Putamen (tissue), 1 donor: ENCODE measurements at regions not wholly inside any gene's neighbourhood (a gene's known extent, or its start where the extent isn't known, plus 50 kb on each side); places are given as distances from the start of the nearest gene placed in this dataset.
A peak's percentile ranks its signal among the peaks of the same experiment; 100 is the strongest.

Experiments used
- DNase-seq: peaks from one replicate; pipeline ENCODE4 v3.0.0-alpha.2; 2016; ENCODE audit warnings: low spot score

DNA sequence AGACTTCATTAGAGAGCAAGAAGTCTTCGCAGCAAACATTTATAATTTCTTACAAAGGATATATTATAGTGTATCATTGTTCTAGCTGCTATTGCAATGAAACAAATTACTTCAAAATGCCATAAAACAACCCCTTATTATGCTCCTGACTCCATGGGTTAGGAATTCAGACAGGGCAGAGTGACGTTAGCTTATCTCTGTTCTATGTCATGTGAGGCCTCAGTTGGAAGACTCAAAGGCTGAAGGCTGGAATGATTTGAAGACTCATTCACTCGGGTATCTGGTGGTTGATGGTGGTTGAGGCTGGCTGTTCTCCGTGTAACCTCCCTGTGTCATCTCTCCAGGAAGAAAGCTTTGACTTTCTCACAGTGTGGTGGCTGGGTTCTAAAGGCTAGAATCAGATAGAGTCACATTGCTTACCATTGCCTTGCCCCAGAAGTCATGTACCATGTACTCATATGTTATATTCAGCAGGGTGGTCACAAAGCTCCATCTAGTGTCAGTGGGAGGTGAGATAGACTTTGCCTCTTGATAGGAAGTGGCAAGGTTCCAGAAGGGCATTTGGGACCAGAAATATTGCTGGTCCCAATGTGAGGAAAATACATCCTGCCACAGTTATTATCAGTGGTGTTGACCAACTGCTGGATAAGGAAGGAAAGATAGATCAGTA, 226.9 kb downstream of the TMEM38B start:
- DNase-seq: no peak

DNA sequence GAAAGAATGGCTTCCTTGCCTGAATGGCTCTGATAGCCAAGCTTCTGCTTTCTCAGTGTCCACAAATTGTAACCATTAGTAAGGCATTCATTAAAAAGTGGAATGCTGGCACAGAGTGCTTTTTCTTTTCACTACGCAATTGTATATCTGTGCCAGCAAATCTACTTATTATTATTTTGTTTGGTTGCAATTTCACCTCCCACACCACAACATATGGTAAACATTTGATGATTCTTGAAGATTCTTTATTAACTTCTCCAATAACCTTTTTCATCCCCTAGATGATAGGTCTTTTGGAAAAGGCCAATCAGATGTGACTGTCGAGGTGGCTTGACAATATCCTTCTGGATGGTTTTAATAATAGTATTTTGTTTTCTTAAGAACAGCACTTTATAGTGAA, 234.1 kb downstream of the TMEM38B start:
- DNase-seq: no peak

DNA sequence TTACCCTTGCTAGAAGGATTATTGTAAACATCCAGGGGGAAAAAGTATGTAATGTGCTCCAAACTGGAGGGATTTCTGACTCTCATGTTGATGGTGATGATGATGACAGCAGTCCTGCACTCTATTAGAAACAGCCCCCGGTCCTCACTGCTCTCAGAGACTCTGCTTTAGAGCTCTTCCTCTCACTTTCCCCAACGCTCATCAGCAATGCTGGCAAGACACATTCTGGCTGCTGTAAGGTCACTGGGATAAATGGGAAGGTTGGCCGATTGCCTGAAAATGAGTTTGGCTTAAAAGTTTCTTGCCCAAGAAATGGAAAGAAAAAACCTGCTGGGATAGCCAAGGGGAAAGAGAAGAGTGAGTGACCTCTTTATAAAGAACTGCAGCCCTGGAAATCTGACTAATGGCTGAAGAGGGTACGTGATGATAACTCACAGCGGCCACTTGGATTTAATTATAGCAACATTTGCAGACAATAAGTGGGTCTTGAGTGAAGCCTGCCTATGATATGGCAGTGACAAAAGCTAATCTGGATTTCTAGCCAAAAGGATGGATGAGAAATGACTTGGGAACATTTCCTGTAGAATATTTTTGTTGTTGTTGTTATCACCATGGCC, 235.8 kb downstream of the TMEM38B start:
- DNase-seq: no peak

DNA sequence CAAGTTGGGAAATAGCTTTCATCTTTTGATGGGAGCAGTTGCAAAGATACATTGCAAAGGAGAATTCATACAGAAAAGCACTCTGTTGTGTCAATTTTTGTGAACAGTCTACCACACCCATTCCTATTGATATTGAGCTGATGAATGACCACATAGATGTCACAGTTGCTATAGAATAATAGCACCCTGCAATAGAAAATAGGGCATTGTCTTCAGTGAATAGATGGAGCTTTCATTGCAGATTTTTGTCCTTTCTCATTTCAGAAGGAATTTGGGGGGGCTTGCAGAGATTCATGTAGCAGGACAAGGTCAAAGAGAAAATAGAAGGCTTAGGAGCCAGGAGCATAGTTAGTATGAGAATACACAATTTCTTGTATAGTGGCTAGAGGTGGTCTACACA, 237.9 kb downstream of the TMEM38B start:
- peak; percentile 53 for DNase-seq

DNA sequence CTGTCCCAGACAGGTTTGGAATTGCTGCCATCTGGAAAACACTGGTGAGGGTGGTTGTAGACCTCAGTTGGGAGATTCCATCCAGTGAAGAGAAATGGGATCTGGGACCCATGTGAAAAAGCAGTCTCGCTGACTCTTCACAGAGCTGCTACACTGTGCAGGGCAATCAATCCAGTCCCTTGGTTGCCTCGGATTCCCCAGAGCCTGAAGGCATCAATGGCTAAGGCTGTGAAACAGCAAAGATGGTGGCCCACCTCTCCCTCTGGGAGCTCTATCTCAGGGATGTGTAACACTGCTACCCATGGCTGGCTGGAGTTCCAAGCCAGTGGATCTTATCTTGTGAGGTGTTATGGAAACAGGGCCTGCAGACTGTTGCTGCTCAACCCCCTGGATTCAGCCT, 256.1 kb downstream of the TMEM38B start:
- no peak for DNase-seq

DNA sequence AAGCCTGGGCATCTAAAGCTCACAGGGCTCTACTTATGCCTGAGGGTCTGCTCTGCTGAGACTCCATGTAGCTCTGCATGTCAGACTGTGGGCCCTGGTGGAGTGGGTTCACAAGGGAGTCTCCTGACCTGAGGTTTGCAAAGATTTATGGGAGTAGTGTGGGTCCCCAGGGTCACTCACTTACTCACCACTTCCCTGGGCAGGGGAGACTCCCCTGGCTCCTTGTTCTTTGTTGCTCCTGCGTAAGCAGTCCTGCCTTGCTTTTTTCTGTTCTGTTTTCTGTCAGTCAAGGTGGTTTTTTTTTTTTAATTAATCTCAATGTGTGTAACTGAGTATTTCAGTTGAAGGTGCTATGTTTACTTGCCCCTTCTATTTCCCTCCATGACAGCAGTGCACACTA, 256.6 kb downstream of the TMEM38B start:
- no peak for DNase-seq

DNA sequence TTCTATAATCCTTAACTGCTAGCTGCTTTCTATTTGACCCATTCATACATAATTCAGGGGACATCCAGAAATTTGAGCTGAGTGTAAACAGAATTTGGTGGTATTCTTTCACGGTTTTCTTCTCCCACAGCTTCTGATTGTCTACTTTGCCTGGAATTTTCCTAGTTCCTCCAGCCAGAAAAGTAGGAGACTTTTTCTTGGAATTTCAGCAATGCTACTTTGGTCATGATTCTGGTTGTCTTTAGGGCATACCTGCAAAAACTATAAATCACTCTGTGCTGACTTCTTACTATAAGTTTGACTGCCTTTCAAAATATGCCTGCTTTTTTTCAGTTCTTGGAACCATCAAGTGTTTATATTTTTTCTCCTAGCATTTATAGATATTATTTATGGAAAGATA, 260.2 kb downstream of the TMEM38B start:
- no peak for DNase-seq

DNA sequence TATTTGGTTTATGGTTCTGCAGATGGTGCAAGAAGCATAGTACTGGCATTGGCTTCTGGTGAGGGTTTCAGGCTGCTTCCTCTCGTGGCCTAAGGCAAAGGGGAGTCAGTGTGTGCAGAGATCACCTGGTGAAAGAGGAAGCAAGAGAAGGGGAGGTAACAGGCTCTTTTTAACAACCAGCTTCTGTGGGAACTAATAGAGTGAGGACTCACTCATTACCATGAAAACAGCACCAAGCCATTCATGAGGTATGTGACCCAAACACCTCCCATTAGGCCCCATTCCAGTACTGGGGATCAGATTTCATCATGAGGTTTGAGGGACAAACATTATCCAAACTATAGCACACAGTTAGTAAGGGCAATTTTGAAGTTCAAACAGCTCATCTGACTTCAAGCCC, 263.5 kb downstream of the TMEM38B start:
- no peak for DNase-seq

DNA sequence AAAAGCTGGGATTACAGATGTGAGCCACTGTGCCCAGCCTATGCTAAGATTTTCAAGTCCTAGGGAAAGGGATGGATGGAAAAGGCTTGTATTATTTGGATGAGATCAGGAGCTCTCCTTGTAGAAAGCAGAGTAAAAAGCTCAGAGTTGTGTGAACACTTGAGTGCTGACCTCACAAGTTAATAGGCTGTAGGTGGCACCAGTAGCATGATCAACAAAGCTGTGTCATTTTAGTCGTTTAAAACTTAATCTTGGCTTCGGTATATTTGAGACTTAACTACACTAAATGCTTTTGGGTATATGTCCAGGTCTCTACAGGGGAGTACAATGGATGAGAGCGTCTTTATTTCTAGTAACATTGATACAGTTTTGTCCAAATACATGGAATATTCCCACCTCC, 264.2 kb downstream of the TMEM38B start:
- no peak for DNase-seq

DNA sequence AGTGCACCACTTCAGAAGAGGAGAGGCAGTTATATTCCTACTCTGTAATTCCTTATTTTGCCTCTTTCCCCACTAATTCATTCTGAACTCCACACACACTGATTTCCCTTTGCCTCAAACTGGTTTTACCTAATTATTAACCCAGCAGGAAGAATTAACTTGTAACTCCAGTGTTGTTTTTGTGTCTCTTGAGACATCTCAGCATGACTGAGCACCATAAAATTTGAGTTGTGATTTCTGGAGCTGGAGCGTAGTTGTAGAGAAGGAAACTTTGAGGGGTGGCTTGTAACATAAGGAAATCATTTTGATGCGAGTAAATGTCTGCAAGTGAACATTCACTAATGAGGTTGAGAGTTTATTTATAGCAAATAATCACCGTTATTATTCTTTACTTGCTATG, 265.2 kb downstream of the TMEM38B start:
- DNase-seq: no peak

DNA sequence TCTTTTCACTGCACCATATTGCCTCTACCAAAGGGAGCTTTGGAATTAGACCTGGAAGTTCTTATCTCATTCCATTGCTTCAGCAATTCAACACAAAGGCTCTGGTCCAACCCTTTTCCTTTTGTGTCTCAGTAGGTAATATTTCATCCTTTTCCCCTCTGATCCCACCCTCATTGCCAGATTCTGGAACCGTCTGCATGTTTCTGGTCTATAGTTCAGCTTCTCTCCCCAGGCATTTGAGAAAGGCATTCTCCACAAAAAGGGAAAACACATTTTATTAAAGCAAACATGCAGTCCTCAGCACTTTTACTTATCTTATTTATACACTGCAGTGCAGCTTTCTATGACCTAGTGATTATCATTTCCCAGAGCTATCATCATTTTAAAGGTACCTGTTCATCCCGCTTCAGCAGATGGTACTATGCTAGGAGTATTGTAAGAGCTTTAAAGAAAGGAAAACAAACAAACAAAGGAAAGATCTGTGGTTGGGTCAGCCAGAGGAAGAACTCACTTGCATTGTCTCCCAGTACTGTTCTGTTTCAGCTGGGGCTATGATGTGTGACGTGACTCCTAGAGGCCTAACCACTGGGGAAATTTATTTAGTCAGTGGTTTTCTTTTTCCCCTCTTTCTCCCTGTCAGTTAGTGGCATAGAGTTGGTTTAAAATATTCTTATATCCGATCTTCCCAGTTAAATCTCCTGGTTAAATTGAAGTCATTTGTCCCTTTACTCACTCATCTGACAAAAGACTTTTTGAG, 269.2 kb downstream of the TMEM38B start:
- DNase-seq: no peak

DNA sequence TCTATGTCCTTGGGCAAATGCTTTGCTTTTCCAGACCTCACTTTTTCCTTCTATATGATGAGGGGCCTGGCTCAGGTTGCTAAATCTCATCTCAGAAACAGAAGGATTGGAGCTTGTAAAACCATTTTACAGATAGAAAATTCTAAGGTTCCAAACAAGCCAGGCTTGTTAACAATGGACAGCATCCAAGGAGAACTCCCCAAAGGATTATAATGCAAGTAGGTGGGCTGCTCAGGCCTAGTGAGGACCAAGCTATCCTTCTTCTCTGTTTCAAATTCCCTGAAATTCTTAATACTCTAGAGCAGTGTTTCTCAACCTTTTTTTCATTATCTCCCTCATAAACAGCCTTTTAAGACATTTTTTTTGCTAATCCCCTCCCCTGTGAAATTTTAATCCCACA, 269.8 kb downstream of the TMEM38B start:
- DNase-seq: no peak

DNA sequence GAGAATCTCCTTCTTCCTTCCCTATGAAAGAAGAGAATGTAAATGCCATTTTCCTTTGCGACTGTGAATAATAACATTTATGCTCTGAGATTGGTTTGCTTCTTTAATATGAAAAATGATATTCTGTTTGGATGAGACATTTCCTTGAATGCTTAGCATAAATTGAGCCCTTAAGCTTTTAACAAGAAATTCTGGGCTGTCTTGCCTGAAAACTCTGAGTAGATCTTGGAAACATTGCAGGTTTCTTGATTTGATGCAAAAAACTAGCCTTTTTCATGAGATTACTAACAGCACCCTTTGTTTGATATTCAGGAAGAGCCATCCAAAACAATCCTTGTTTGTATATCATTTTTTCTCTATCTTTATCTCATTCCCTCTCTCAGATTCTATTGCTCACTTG, 272.5 kb downstream of the TMEM38B start:
- DNase-seq: no peak

DNA sequence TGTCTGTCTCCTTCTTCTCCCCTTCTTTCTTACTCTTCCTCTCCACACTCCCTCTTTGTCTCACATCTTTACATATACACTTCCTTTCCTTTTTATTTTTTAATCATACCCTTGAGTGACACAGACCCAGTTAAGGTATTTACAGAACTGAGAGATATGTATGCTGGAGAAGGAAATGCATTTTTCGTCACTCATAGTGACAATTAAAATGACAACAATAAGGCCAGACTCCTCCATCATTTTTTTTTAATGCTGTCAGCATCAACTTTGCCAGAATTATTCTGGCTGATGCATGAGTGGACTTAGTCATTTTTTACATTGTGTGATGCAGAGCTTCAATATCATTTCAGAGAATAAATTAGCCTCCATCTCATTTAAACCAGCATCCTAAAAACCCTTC, 272.9 kb downstream of the TMEM38B start:
- DNase-seq: no peak

DNA sequence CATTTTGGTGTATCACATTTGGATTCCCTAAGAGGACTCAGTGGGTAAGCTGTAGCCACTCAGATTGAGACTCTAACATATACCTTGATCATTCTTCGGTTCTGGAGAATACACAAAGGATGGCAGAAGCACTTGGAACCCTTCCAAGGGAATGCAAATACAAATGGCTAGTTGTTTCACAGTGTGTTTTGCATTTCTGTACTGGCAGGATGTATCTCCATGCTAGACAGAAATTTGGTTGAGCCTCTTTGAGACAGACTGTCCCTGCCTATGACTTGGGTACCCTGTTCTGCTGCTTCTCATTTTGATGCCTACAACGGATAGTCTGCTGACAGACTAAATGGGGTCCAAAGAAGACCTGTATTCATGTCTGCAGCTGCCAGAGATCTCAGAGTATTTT, 273.5 kb downstream of the TMEM38B start:
- DNase-seq: no peak

DNA sequence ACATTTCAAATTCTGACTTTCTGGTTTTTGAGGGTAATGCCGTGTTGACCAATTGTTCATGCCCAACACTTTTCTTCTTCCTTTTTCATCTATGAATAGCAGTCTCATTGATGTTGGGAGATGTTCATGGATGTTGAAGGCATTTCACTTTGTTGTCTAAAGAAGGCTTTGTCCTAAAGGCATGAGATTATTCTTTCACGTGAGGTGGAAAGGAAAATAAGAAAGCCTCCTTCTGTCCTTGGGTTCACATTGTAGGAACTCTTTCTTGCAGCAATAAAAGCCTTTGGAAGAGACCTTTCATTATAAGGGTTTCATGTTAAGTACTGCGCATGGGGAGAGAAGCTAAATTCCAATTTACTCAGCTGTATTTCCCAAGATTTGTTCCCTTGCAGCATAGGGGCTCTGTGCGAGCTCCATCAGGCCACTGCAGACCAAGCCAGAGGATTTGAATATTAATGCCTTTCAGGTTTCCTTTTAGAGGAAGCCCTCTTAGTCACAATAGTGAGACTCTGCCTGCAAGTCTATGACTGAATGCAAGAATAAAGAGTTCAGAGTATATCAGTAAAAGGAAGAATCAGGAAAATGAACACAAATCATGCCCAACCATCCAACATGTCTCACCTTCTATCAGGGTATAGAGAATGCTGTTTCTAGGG, 274.6 kb downstream of the TMEM38B start:
- no peak for DNase-seq

DNA sequence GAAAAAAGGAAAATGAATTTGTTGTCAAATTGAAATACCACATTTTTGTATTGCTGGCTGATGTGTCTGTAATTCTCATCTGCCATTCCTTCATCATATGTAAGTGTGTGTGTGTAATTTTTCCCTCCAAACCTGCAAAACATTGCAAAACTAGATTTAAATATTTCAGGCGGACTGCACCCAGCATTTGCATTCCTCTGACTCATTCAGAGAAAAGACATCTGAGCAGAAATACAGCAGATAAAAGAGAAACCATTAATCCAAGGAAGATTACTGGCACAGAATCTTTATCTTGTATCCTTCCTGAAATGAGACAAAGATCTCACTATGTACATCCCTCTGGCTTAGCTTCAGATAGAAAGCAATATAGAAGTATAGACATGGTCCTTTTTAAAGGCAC, 275.3 kb downstream of the TMEM38B start:
- no peak for DNase-seq

DNA sequence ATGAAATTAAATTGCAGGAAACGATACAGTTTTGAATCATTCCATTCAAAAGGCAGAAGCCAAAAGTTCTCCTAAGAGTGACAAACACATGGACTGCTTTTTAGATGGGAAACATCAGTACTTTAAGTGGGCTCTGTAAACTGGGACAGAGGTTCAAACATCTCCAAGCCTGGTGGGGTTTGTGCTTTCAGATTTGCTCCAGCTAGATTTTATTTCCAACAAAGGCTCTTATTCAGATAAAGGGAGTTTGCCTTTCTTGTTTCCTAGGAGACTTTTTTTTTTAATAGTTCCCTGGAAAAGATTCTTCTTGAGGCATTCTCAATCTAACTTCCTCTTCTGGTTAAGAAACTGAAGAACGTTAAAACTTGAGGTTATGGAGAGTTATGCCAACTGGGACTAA, 277.6 kb downstream of the TMEM38B start:
- DNase-seq: no peak

DNA sequence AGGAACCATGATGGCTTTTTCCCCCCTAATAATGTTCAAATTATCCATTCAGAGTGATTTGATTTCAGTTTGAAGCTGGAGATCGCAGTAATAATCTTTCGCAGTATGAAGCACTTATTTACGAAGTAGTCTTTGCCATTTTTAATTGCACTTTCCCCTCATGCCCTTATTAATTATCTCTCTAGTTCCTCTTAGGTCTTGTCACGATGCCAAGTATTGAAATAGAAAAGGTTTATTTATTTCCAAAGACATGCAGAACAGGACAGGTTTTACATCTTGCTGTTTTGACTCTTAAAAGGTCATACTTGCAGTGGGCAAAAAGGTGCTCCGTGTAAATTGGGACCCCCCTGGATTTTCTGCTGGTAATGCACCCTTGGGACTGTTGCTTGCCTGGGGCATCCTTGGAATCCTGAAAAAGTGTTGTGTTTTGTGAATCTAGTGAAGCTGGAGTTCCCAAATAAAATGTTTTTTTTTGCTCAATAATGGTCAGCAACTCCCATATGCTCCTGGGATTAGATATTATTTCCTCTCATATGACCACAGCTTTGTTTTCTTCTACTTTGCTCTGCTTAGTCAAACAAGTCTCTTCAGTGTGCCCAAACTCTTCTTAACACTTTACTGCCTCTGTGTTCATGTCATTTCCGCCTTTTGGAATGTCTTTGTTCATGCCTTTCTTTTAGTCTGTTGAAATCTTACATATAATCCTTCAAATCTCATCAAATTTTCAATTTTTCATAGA, 278.3 kb downstream of the TMEM38B start:
- DNase-seq: no peak

DNA sequence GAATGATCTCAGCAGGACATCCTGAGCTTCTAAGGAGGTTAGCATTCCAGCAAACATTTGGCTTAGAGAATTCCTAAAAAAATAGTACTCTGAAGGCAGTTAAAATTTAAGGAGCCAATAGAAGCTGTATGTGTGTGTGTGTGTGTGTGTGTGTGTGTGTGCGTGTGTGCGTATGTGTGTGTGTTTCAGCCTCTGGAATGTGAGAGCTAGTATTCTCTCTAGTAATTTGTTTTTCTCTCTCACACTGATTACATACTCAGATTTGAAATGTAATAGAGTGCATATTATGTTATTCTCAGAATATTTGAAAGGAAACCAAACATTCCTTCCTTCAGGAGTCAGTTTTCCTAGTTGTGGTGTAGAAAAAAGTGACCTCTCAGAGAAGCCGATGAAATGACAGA, 279.6 kb downstream of the TMEM38B start:
- DNase-seq: no peak

DNA sequence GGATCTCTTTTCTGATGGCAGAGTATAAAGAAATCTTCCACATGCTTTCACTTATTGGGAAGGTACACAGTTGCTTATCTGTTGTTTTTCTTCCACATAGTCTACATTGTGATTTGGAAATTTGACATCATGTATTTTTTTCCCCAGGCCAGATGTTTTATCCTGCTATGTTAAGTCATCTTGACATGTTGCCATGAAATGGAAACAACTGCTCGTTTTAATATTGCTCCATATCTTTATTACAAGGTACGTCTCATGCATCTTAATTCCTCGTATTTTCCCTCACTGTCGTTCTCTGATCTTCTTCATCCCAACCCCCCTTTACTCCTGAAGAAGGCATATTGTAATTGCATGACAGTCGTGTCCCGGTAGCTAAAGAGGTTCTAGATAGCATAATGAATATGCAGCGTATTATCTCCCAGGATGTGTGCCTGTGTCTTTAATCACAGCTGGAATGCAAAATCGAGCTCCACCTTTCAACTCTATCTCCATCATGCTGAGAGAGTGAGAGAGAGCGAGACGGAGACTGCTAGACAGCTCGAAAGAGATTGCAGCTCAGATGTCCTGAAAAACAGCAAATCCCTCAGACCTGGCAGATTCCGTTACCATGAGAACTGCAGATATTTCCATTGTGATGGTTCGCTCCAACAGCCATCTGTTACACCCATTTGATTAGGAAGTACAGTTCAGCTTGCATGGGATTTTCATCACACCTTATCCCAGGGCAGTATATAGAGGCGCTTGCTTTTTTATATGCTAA, 281.7 kb downstream of the TMEM38B start:
- DNase-seq: no peak

DNA sequence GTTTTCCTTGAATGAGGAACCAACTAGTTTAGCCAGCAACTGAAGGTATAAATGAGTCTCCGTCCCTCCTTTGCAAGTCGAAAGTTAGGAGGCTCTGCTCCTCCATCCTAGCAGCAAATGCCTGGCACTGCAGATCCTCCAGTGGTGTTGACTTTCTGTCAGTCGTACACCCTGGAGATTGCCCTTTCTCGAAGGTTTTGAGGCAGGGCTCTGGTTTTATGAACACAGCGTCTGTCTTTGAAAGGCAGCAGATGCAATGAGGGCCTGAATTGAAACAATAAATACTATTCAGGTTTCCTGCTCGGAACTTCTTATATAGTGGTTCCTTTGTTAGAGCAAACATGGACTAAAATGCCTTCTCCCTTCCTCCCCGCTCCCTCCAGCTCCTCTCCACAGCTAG, 284.0 kb downstream of the TMEM38B start:
- no peak for DNase-seq
